Left ventricle myocardium inferior (tissue), 1 donor: ENCODE measurements at regions not wholly inside any gene's neighbourhood (a gene's known extent, or its start where the extent isn't known, plus 50 kb on each side); places are given as distances from the start of the nearest gene placed in this dataset.

Experiments used
- DNase-seq: peaks from one replicate; pipeline ENCODE4 v3.0.0-alpha.2; 2020
- H3K27ac ChIP-seq: fragments of 200-600 bp; replicated peaks from 2 replicates; pipeline ENCODE4 v1.8.0; 2021
- H3K27me3 ChIP-seq: fragments of 200-600 bp; 2 replicates; pipeline ENCODE4 v1.8.0; 2021; ENCODE audit warnings: low read depth
- H3K36me3 ChIP-seq: fragments of 200-600 bp; 2 replicates; pipeline ENCODE4 v1.8.0; 2021
- H3K4me1 ChIP-seq: fragments of 200-600 bp; 2 replicates; pipeline ENCODE4 v1.8.0; 2021
- H3K4me3 ChIP-seq: fragments of 200-600 bp; 2 replicates; pipeline ENCODE4 v1.8.0; 2021; ENCODE audit warnings: mild to moderate bottlenecking, moderate library complexity
- H3K9me3 ChIP-seq: fragments of 200-600 bp; replicated peaks from 2 replicates; pipeline ENCODE4 v1.8.0; 2021
- intact Hi-C: fragments of 100-400 bp; cut with micrococcal nuclease; formaldehyde crosslinking; loops from one replicate; pipeline ENCODE4 v1.11.0; 2022
- TF ChIP-seq, protein P1 (sequence below): fragments of 200-600 bp; IDR thresholded peaks from 2 replicates; pipeline ENCODE4 v1.8.0; 2021; ENCODE audit warnings: antibody characterized with exemption, mild to moderate bottlenecking, borderline replicate concordance
- donor health status: DM: no; HTN: yes; CAD: no; lungs with severe emphysema.

- H3K9me3 ChIP-seq: peaks cover 37% of the 10 kb centered on the region
- TF ChIP-seq, protein P1, sequence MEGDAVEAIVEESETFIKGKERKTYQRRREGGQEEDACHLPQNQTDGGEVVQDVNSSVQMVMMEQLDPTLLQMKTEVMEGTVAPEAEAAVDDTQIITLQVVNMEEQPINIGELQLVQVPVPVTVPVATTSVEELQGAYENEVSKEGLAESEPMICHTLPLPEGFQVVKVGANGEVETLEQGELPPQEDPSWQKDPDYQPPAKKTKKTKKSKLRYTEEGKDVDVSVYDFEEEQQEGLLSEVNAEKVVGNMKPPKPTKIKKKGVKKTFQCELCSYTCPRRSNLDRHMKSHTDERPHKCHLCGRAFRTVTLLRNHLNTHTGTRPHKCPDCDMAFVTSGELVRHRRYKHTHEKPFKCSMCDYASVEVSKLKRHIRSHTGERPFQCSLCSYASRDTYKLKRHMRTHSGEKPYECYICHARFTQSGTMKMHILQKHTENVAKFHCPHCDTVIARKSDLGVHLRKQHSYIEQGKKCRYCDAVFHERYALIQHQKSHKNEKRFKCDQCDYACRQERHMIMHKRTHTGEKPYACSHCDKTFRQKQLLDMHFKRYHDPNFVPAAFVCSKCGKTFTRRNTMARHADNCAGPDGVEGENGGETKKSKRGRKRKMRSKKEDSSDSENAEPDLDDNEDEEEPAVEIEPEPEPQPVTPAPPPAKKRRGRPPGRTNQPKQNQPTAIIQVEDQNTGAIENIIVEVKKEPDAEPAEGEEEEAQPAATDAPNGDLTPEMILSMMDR: no peak
- H3K27ac ChIP-seq: no peak overlapping the region
- intact Hi-C loops: no loop called here
- H3K4me3 ChIP-seq: no peak overlapping the region
- no peaks in the 10 kb centered on the region for H3K4me1 ChIP-seq
- no peak for DNase-seq
- no peaks in the 10 kb centered on the region for H3K27me3 ChIP-seq
- H3K36me3 ChIP-seq: no peaks in the 10 kb centered on the region
Measured at GRCh38 chr5:130743092-130743491, 422.0 kb downstream of the HINT1 start.

DNA sequence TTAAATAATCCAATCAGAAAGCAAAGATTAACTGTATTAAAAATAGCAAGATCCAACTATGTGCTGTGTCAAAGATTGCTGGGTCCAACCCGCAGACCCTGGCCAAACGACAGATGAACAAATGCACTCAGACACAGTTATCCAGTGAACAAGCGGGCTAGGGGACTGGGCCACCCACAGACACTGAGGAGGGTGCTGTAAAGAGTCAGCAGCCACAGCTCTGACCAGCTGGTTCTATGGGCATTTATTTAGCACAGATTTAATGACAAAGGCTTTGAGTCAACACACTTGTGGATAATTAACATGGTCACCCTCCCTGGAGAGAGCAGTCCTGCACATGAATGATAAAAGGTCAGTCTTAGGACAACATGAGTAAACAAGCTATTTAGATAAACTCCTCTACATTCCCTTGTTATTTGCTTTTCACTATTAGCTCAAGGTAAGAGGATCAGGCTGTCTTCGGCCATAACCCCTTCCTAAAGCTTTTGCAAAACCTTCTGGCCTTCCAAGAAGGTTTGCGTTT, 424.9 kb downstream of the HINT1 start:
- TF ChIP-seq, protein P1: no peak
- no peak overlapping the region for H3K4me3 ChIP-seq
- H3K9me3 ChIP-seq: peaks cover 34% of the 10 kb centered on the region
- H3K27ac ChIP-seq: no peak overlapping the region
- intact Hi-C loops: no loop called here
- DNase-seq: no peak
- no peaks in the 10 kb centered on the region for H3K27me3 ChIP-seq
- H3K36me3 ChIP-seq: no peaks in the 10 kb centered on the region
- H3K4me1 ChIP-seq: no peaks in the 10 kb centered on the region

- TF ChIP-seq, protein P1: no peak
- Histone ChIP-seq H3K9me3 (peaks cover 23% of the 10 kb centered on the region), H3K4me3 (no peak overlapping the region), H3K27me3 (no peaks in the 10 kb centered on the region), H3K36me3 (no peaks in the 10 kb centered on the region), H3K27ac (no peak overlapping the region), H3K4me1 (no peaks in the 10 kb centered on the region)
- no peak for DNase-seq
- intact Hi-C loops: no loop called here
Measured at GRCh38 chr5:130731839-130732238, 433.2 kb downstream of the HINT1 start.

DNA sequence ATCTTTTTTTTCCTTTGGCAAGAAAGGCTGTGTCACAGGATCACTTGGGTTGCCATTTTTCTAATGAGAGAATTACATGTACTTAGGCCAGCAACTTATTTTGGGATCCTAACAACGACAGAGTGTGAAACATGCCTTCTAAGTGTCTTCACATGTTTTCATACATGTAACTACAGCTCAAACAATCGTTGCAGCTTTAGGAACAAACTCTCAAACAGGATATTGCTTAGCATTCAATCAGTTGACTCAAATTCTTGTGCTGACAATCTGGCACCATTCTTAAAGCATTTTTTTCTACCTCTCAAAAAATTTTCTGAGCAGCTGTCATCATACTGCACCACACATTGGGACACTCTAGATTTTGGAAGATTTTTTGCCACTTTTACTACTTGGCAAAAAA, 435.5 kb downstream of the HINT1 start:
- intact Hi-C loops: no loop called here
- no peak overlapping the region for H3K4me3 ChIP-seq
- no peaks in the 10 kb centered on the region for H3K27me3 ChIP-seq
- no peaks in the 10 kb centered on the region for H3K36me3 ChIP-seq
- no peak overlapping the region for H3K27ac ChIP-seq
- TF ChIP-seq, protein P1: no peak
- no peaks in the 10 kb centered on the region for H3K4me1 ChIP-seq
- DNase-seq: no peak
- peaks cover 23% of the 10 kb centered on the region for H3K9me3 ChIP-seq

- H3K4me1 ChIP-seq: no peaks in the 10 kb centered on the region
- intact Hi-C loops: no loop called here
- no peak for DNase-seq
Measured at GRCh38 chr5:130727830-130728229, 437.2 kb downstream of the HINT1 start.

More at GRCh38 chr5:130727830-130728229, 437.2 kb downstream of the HINT1 start:
- TF ChIP-seq, protein P1: no peak
- Histone ChIP-seq H3K4me3 (no peak overlapping the region), H3K9me3 (peaks cover 22% of the 10 kb centered on the region), H3K36me3 (no peaks in the 10 kb centered on the region), H3K27ac (no peak overlapping the region), H3K27me3 (no peaks in the 10 kb centered on the region)
